ENCODE measurements at regions not wholly inside any gene's neighbourhood (a gene's known extent, or its start where the extent isn't known, plus 50 kb on each side); places are given as distances from the start of the nearest gene placed in this dataset.
"Not testable (repeated sequence)": the region's sequence is repeated elsewhere in the genome, so short reads cannot be mapped to it uniquely, and the experiment has no call there.

GRCh38 chr11:71094296-71095077 is 157.9 kb downstream of the SHANK2 start:
- DNase-seq: no peak

- no peak for DNase-seq
These were observed 158.6 kb downstream of the SHANK2 start for GRCh38 chr11:71093783-71094182.

- no peak for DNase-seq
These were observed 160.7 kb downstream of the SHANK2 start for GRCh38 chr11:71091506-71092265.

GRCh38 chr11:71089571-71089970 is 162.8 kb downstream of the SHANK2 start:
- DNase-seq: no peak

- DNase-seq: not testable (repeated sequence)
These were observed 163.8 kb downstream of the SHANK2 start for GRCh38 chr11:71088314-71089215.

GRCh38 chr11:71086687-71087258 is 165.6 kb downstream of the SHANK2 start:
- peak; percentile 40 for DNase-seq

GRCh38 chr11:71084306-71085012 is 167.9 kb downstream of the SHANK2 start:
- DNase-seq: no peak

GRCh38 chr11:71083105-71083504 is 169.3 kb downstream of the SHANK2 start:
- no peak for DNase-seq

- no peak for DNase-seq
These were observed 169.9 kb downstream of the SHANK2 start for GRCh38 chr11:71082454-71082853.

- DNase-seq: no peak
These were observed 170.6 kb downstream of the SHANK2 start for GRCh38 chr11:71081704-71082230.

- DNase-seq: peak; percentile 92
These were observed 171.9 kb downstream of the SHANK2 start for GRCh38 chr11:71080239-71081097.

- no peak for DNase-seq
These were observed 172.6 kb downstream of the SHANK2 start for GRCh38 chr11:71079795-71080194.

- no peak for DNase-seq
These were observed 173.9 kb downstream of the SHANK2 start for GRCh38 chr11:71078482-71078881.

- DNase-seq: no peak
These were observed 175.7 kb downstream of the SHANK2 start for GRCh38 chr11:71076525-71077304.

GRCh38 chr11:71075871-71076420 is 176.4 kb downstream of the SHANK2 start:
- no peak for DNase-seq

GRCh38 chr11:71075116-71075720 is 177.2 kb downstream of the SHANK2 start:
- DNase-seq: no peak

- DNase-seq: no peak
These were observed 180.5 kb downstream of the SHANK2 start for GRCh38 chr11:71071736-71072509.
